NCI-H2107 treated with DMSO at 0.1 percent for 48 hours (cell line): ENCODE measurements at regions not wholly inside any gene's neighbourhood (a gene's known extent, or its start where the extent isn't known, plus 50 kb on each side); places are given as distances from the start of the nearest gene placed in this dataset.

Source experiments
- DNase-seq: peaks from one replicate; lab custom pipeline; 2025; ENCODE audit not compliant: unreplicated experiment; lab: John Stamatoyannopoulos, UW

DNA sequence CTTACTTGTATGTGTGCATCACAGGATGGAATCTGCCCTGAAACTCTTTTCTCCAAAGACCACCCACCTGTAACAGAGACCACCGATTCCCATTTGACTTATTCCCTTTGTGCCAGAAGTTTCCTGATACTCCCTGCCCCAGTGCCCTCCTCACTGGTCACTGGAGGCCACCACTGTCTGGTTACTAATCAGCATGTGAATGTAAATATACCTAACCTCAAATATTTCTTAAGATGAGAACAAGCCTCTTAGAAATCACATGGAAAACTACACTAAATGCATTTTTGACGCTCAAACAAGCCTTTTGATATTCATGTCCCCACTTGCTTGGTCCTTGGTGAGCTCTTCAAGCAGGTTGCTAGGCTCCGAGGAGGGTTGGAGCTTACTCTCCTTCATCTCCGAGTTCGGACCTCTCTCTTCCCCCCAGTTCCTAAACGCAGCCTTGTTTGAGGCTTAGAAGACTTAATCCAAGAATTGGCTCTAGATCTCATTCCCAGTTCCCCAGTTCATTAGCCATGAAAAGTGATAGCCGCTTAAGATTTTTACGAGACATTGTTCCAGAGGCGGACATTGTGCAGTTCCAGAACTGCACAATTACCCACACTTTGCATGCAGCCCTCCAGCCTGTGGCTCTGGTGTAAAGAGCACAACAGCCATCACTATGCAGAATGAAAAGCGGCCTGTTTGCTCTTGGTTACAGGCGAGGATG, 579.2 kb upstream of the PSMD7 start:
- DNase-seq, result no peak

- no peak for DNase-seq
These were observed 581.6 kb upstream of the PSMD7 start for GRCh38 chr16:73714976-73715375.

GRCh38 chr16:73713778-73714495, 582.7 kb upstream of the PSMD7 start:
- no peak for DNase-seq

- peak; percentile 27 for DNase-seq
These were observed 583.4 kb upstream of the PSMD7 start for GRCh38 chr16:73713251-73713650.

DNA sequence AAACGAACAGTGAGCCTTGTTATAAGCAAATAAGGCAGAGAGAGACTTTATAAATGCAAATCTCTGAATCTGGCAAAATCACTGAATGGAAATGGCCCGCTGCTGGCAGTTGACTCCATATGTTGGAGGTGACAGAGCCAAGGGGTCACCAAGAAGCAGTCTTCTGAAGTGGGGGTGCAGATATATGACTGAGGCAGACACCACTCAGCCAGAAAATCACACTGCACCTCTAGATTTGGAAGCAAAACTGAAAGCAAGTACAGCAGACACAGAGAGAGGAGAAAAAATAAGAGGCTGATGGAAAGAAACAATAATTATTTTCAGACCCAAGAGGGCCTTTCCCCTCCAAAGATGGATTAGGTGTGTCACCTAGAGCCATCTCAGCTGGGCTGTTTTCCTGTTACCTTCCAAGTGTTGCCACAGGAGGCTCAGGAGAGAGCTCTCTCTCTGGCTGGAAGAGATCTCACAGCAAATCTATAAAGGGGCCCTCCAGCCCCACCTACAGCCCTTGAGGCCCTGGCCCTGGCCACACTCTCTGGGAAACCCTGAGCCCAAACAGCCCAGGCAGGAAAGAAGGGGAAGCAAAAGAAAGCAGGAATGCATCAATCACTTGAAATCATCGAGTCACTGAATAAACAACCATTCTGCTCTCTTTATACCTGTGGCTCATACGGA, 585.1 kb upstream of the PSMD7 start:
- no peak for DNase-seq

DNA sequence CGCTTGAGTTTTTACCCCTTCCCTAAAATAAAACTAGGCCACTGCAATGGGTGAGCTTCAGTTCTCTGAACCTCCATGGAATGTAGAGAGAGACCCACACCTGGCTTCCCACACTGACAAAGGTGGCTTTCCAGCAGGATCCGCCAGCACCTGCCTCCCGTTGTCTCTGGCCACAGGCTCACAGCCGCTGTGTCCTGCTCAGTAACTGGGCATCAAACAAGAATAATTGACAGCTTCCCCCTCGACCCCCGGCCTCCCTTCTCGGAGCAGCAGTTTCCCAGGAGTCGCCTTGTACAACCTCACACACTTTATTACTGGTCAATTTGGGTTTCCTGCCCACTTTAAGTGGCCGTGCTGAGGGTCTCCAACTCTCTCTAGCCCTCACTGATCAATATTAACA, 586.1 kb upstream of the PSMD7 start:
- no peak for DNase-seq

DNA sequence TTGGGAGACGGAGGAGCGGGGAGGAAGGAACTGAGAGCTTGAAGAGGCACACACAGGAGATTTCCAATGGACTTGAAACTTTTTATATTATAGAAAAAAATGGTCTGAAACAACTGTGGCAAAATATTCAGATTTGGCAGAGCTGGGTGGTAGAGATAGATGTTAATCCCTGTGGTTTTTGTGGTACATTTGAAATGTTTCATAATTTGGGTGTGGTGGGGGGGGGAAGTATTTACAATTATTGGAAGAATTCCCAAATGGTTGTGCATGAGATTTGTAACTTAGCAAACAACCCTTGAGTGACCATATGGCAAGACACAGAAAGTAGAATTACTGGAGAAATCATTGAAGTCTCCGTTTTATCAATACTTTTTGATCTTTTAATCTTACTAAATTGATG, 588.8 kb upstream of the PSMD7 start:
- no peak for DNase-seq

- DNase-seq, result no peak
These were observed 592.7 kb upstream of the PSMD7 start for GRCh38 chr16:73703891-73704290.

GRCh38 chr16:73697336-73697735, 599.3 kb upstream of the PSMD7 start:
- no peak for DNase-seq

GRCh38 chr16:73692861-73693260, 603.8 kb upstream of the PSMD7 start:
- no peak for DNase-seq

DNA sequence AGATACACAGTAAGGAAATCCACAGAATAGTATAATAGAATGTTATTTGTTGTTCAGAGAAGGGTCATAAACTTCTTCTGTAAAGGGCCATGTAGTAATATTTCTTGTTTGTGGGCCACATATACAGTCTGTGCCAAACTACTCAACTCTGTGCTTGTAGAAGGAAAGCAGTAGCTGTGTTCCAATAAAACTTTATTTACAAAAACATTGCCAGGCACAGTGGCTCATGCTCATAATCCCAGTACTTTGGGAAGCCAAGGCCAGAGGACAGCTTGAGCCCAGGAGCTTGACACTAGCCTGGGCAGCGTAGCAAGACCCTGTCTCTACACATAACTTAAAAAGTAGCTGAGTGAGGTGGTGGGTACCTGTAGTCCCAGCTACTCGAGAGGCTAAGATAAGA, 612.8 kb upstream of the PSMD7 start:
- DNase-seq, result no peak

DNA sequence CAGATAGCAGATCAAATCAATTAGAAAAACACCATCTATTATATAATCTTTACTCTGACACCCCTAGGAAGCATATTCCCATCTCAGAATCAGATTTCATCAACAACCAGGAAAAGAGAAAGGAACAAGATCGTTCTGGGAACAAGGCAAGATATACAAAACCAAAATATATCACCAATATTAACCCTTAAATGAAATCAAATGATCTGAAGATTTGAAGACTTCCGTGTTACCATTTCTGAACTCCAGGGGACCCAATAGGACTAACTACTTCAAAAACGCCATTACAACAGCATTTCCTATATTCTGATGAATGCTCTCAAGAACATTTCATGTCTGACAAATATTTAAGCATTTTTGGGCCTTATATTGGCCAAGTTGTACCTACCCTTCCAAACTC, 624.2 kb upstream of the ZFHX3 start:
- DNase-seq, result no peak

- no peak for DNase-seq
These were observed 623.2 kb upstream of the ZFHX3 start for GRCh38 chr16:73670836-73671820.

- peak; percentile 44 for DNase-seq
These were observed 621.8 kb upstream of the ZFHX3 start for GRCh38 chr16:73669535-73670274.

DNA sequence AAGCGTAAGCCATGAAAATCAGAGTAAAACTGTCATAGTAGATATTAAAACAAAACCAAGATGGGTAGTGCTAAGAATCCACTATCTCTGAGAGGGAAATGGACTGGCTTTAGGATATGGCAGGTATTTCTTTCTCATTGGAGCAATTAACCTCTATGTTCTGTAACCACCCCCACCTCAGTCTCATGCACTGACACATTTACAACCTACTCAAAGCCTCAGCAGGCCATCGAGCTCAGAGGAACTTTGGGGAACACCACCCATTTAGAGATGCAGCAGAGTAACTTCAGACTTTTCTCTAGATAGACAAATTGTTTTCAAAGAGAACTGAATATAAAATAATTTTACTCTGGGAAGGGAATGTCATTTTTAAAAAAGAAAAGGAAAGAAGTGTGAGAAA, 615.8 kb upstream of the ZFHX3 start:
- DNase-seq, result no peak

DNA sequence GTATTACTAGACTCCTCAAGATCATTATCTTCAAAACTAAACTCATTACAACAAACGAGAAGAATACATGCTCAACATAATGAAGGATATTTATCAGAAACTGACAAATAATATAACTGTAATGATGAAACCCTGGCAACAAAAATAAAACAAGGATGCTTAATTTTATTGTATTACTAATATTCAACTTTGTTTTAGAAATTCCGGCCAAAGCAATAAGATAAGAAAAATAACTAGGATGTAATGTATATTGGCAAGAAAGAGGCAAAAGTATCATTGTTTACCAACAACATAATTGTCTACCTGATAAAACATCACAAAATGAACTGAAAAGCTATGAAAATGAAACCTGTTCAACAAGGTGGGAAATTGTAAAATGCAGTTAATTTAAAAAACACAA, 588.3 kb upstream of the ZFHX3 start:
- DNase-seq, result no peak

DNA sequence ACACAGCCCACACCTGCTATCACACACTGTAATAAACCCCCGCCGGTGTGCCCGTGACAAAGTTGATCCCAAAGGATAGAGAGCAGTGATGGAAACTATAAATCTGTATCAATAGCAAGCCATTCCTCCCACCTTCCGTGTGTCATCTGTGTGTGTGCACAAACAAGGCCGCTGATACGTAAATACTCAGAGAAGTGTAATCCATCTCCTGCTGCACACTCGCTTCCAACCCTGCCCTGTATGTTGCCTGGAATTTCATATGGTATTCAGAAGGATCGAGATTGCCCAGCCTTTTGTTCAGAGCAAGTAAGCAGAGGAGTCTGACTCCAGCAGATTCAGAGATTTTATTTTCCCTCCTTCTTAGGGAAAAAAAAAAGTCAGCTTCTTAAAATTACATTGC, 581.1 kb upstream of the ZFHX3 start:
- DNase-seq, result no peak

DNA sequence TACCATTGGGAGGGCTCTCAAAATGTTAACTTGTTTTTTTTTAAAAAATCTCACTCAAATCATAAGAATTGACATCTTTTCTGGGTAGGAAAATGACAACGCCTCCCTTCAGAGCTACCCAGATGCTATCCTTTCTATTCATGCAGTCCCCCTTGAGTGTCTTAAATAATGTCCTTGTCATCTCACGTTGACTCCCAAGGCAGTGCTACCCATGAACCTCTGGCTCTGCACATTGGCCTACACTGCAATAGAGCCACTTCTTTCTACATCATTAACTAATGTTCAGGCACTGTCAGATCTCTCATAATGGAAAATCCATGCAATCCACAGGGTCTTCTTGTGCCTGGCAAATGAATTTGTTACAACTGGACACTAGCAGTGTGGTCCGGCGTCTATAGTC, 569.8 kb upstream of the ZFHX3 start:
- DNase-seq, result no peak

GRCh38 chr16:73616770-73617169, 568.8 kb upstream of the ZFHX3 start:
- DNase-seq, result peak; percentile 63

DNA sequence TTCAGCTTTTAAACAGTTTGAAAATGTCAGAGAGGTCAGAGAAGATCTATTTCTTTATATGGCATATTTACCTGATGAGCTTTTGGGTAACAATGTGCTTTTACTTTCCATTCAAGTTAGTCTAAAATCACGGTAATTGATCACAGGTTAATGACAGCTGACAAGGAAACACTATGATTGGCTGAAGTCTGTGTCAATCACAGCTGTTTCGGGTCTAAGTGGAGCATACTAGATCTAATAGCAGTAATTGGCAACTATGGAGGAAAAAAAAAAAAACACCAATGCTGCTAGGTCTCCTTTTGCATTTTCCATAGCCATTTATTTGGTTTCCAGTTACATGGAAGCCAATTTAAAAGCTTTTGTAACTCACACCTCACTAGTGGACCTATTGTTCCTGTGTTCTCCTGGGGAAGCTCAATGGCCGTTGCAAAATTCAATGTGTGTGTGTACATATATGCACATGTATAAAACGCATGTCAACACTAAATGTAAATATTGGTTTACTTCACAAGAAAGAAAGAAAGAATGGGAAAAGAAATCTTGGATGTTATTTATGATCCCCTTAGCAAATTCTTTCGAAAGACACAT, 568.3 kb upstream of the ZFHX3 start:
- peak; percentile 81 for DNase-seq
